NCI-H2227 (cell line): ENCODE measurements at regions not wholly inside any gene's neighbourhood (a gene's known extent, or its start where the extent isn't known, plus 50 kb on each side); places are given as distances from the start of the nearest gene placed in this dataset.
"Not testable (repeated sequence)": the region's sequence is repeated elsewhere in the genome, so short reads cannot be mapped to it uniquely, and the experiment has no call there.

Experiments used
- DNase-seq: peaks from one replicate; lab custom pipeline; 2025; ENCODE audit not compliant: unreplicated experiment; lab: John Stamatoyannopoulos, UW

DNA sequence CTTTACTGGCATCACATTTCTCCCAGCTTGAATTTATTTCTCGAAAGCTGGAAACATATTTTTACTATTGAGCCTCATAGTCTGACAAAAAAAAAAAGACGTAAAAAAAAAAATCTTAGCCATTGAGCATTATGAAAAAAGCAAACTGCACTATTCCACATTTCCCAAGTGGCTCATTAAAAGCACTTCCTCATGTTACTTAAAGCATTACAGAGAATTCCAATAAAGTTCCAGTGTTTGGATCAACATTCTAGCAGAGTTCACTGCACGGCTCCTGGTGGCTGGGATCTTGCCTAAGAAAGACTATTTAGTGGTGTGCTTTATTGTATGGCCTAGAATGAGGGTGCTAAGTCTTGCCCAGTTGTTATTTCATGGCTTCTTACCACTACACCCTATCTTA lies 476.2 kb downstream of the PPARGC1A start:
- DNase-seq, result no peak

DNA sequence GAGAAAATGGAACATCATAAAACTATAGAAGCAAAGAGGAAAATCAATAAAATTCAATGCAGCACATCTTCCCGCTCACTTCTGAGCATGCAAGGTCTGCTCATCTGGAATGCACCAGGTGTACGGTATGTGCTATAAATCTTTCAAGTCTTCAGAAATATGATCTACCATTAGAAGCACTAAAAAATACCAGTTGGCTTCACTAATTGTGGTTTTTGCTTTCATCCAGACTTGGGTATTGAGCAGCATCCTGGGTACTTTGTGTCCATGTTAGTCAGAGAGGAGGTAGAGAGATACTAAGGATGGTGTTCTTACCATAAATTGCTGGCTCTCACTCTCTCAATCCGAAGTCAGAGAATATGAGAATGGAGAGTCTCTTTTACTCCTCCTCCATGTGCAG lies 477.1 kb downstream of the PPARGC1A start:
- DNase-seq, result no peak

DNA sequence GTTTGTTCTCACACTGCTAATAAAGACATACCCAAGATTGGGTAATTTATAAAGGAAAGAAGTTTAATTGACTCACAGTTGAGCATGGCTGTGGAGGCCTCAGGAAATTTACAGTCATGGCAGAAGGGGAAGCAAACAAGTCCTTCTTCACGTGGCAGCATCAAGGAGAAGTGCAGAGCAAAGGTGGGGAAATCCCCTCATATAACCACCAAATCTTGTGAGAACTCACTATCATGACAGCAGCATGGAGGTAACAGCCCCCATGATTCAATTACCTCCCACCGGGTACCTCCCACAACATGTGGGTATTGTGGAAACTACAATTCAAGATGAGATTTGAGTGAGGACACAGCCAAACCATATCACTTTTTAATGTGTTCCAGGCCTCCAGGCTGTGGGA lies 480.9 kb downstream of the PPARGC1A start:
- not testable (repeated sequence) for DNase-seq

DNA sequence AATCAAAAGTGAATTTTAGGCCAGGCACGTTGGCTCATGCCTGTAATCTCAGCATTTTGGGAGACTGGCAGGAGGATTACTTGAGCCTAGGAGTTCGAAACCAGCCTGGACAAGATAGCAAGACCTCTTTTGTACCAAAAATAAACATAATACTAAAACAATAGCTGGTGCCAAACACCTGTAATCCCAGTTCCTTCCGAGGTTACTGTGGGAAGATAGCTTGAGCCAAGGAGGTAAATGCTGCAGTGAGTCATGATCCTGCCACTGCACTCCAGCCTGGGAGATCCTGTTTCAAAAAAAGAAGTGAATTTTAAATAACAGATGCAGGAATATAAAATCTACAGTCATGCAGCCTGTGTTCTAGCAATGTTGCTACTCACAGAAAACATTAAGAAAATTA lies 488.3 kb downstream of the PPARGC1A start:
- DNase-seq, result no peak

DNA sequence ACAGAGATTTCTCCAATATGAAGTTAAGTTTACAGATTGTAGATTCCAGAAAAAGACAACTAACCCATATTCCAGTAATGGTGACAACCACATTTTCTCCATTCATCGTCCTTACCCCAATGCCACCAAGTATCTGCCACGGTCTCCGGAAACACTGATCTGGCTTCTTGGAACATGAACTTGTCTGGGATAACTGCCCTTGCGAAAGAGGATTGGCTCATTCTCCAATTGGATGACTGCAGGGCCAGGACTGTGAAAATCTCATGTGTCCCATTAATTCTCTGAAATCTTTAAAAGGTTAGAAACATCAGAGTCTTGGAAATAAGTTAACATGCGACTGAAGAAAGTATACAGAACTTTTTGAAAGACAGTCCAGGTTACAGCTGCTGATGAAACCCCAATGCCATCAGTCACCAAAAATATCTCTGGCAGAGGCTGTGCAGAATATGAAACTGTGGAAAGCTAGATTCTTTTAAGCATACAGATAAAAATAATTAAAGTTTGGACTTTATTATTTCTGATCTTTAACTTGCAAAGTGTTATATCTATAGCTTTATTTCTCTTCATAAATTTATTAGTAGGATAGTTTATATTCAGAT lies 496.9 kb downstream of the PPARGC1A start:
- no peak for DNase-seq

DNA sequence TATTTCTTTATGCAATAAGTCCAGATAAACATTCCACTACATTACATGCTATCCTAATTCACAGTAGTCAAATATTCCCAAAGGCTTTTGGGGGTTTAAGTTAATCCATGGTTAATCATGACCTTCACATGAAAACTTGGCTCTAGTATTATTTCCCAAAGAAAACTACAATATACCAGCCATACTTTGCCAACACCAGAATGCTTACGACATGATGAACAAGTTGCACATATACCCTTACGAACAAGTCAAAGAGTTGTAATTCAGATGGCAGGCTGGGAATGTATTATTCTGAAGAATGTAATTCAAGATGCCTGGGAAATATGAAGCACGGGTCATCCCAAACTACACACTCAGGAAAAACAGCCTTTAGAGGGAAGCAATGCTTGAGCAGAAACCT lies 499.6 kb downstream of the PPARGC1A start:
- no peak for DNase-seq

DNA sequence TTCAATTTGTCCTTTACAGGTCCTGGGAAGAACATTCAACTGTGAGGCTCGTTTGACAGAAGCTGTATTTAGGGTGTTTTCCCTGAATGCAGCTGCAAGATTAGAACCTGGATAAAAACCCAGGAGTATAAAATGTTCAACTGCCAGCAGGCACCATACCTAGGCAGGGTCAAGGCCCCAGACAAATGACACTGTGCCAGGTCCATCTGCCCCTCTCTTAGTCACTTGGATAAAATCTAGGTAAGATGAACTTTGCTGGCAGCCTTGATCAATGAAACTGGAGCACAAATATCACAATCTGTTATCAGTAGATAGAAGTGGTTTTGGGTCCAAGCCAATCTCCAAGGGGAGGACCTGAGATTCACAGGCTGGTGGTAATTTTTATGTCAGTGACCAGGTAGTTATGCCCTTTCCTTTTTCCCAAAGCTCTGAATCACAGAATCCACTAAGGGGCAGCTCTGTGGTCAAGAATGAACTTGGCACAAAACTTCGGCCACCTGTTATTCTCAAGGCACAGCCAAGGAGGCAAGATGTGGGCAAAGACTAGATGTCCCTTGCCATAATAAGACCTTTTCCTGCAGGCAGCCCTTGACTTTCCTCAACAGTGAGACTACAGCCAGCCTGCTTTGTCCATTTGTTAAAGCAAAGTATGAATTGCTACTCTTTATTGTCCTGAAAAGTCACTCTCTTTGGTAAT lies 501.0 kb downstream of the PPARGC1A start:
- no peak for DNase-seq

DNA sequence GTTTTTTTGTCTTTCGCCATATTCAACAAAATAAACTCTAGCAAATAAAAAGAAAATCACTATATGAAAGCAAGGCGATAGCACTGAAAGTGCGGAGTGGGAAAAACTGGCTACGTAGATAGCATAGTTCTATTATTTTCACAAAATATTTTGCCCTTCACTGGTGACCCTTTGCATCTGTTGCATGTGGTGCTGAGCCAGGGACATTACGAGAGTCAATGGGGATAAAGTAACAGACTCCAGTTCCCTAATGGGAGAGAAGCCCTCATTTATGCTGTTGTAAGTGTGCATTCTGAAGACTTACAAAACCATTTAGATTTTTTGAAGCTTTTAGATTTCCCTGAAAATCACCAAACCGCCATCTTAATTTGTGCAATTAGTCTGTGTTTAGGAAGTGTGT lies 501.6 kb downstream of the PPARGC1A start:
- no peak for DNase-seq

DNA sequence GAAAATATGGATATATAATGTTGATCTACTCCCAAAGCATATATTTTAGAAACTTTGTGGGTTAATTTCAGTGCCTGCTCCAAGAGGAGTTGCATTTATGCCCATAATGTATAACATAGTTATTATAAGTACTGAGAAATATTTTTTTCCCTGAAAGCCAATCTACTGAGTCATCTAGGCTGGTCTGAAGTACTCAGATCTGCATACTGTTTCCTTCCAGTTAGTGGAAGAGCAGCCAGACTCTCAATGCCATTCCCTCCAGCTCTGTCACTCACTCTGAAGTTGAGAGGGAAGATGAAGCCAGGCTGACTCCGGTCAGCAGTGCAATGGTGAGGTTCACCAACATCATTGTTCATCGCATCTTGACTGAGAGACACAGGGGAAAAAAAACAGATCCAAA lies 505.1 kb downstream of the PPARGC1A start:
- no peak for DNase-seq

DNA sequence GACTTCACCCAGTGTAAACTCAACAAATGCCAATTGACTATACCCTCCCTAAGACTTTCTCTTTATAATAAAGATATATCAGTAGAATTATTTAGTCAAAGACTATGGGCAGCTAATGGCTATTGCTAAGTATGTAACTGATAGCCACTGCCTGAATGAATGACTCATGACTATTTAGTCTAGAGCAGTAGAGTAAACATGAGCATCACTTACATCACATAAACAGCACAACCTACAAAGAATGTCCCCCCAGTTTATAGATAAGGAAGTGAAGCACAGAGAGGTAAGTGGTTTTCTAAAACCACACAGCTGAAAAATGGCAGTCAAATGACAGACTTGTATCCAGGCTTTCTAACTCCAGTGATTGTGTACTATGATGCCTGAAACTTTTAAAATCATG lies 507.0 kb downstream of the PPARGC1A start:
- no peak for DNase-seq

DNA sequence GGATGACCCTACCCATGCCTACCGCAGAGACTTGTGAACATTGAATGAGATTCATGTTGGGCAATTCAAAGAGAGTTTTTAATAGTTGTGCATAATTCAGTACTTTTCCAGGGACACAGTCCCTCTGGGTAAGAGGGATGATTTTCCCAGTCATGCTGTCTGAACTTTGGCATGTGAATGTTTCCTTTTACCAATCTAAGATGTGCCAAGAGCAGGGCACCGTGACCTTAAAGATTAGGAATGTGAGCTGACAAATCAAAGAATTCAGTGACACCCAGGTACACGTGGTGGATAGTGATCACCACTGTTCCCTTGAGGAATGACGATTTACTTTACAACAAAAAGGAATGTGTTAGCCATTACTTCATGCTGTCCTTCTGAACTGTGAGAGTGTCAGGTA lies 515.6 kb downstream of the PPARGC1A start:
- DNase-seq, result no peak

DNA sequence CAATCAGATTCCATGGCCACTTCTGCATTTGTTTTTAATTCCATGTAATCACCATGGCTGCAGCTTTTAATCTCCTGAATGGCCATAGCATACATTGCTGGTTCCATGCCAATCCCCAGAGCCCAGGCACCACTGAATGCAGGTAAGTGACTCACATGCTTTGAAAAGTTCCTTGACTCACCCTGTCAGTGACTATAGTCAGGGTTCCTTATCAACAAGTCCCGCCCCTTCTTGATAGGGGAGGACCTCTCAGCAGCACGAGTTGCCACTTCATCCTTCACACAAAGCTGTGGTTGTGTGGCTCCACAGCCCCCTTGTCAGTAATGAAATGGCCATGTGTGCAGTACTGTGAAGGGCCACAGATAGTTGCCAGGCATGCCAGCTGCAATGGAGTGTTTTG lies 516.6 kb downstream of the PPARGC1A start:
- no peak for DNase-seq

DNA sequence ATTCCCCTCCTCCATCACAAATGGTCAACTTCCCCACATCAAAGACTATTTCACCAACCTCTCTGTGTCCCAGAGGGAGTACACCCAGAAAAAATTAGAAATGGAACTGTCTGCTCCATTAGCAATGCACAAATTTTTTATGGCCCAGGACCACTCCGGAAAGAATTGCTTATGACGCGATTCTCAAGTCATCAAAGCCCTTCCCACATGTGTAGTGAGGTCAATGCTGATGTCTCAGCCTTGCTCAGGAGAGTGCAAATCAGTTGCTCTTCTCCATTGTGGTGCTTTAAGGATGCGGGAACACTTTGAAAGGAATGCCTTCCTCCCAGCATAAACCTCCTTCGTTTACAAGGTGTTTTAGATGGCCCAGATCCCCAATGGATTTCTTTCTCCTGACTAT lies 518.3 kb downstream of the PPARGC1A start:
- DNase-seq, result no peak

DNA sequence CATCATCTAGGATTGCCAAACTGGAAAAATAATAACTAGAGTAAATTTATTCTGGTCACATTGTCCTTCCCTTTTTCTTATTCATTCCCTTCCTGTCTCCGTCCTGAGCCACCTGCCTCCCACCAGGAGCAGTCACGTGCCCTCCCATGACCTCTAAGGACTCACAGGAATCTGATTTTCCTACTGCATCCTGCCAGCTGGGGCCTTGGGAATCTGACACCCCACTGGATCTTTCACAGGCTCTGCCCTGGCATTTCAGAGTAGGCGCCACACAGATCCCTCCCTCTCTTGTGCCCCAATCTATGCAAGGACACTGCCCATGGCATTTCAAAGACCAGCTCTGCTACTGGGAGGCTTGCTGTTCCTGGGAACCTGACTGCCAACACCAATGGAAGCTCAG lies 520.5 kb downstream of the PPARGC1A start:
- no peak for DNase-seq

DNA sequence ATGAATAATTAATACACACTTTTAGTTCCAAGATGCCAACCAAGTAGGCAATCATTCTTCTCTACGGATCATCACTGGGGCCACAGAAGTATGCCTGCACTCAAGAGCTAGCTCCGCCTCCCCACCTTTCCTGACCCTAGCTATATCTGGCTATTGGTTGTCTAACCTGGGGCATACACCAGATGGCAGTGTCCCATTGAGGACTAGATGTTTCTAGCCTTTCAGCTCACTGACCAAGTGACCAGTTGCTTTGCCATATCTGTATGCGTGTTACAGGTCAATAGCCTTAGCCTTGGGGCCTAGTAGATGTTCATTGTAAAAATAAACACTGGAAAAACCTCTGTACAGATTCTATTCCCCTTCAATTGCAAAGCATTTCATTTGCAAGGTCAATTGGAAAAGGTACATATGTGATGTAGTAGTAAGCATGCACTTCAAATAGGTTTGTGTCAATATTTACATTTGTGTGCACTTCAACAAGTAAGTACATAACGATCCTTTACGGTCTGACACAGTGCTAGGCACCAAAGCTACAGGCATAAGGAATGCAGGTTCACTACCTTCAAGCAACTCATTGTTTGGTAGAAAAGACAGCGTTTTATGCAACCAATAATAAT lies 521.7 kb downstream of the PPARGC1A start:
- DNase-seq, result no peak

DNA sequence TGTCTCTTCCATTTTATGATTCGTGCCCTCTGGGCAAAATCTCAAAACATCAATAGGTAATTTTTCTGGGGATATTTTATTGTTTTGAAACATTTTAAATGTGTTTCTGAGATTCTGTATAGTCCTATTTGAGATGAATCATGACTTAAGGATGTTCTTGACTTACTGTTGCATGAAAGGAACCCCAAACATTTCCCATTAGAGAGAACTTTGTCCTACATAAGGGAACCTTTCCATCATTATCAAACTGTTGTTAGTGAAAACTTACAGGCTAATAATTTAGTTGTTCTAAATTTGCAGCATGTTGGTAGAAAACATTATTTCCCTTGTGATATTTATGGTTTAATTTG lies 523.3 kb downstream of the PPARGC1A start:
- no peak for DNase-seq

DNA sequence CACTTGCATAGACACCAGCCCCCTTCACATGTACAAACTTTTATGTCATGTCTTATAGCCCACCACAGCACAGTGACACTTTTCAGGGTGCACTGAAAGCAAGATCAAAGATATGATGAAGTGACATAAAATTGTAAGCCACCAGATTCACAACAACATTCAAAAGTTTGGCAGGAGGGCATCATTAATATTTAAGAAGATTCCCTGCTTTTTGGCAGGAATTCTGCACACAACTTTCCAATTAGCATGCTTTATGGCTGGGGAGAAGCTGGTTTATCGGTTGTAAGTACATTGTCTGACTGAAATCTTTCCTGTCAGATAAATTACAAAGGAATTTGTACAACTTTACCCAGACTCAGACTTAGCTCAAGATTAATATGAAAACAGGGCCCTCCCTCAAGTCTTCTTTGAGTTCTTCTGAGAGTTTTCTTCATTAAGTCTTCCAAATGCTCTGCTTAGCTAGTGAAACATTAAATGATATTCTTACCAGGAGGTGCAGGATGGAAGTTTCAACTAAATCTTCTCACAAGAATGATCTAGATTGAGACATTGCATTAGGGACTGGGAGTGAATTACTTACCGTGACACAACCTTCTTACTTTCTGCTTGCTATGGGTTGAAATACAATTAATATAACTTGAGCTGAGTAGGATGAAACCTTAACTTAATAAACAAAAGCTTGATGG lies 523.8 kb downstream of the PPARGC1A start:
- no peak for DNase-seq

DNA sequence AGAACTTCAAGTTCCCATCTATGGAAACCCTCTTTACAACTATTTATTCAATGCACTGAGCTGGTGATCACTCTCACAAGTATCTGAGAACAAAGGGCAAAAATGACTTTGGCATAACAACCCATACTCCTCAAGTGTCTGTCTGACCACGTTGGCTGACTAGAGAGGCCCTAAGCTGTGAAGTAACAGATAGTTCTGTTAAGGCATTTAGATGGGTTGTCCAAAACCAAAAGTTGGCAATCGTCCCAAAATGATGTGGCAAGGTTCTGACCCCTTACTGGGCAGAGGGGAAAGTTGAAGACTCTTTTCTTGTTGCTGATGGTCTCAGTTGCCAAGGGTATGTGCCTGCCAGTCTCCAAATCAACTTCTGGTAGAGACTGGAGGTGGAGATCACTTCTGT lies 524.8 kb downstream of the PPARGC1A start:
- DNase-seq, result no peak

DNA sequence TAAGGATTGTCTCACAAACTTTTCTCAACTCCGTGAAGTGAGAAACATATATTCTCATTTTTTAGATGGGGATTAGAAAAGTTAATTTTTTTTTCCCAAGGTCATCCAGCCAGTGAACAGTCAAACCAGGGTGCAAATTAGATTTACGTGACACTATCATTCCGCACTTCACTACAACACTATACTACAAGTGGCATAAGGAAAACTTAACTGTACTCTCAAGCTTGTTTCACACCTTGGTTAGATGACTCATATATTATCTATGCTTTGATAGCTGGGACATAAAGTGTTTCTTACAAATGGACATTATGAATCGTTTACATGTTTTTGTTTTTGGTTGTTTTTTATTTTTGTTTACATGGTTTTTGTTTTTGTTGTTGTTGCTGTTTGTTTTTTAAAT lies 525.7 kb downstream of the PPARGC1A start:
- DNase-seq, result no peak

DNA sequence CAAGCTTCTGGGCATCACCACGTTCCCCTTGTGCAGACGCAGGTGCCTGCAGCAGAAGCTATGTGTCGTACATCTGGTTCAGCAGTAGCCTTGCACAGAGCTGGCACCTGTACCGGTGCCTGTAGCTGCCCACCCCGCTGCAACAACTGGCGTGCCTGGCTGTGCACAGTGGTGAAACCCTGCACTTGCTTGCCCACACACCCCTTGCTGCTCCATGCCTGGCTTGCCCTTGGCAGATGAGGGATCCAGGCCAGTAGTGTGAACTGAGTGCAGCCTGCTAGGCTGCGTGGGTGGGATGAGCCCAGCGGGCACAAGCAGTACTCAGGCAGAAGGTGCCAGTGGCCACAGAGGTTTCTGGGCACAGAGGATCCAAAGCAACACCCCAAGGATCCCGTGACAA lies 528.4 kb downstream of the PPARGC1A start:
- DNase-seq, result no peak

DNA sequence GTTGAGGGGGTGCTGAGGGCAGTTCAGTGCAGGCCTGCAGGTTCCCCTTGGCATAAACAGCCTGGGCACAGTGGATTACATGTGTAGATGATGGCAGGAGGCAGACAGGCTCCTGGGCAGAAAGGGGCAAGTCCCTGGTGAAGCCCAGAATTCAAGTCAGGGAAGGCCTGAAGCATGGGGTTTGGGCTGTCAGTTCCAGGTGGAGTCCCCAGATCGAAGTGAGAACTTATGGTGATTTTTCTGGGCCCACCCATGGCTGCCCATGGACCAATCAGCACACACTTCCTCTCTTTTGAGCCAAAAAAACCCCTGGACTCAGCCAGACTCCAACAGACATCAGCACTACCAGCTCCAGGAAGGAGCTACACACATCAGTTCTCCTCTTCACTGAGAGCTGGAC lies 529.1 kb downstream of the PPARGC1A start:
- DNase-seq, result no peak

DNA sequence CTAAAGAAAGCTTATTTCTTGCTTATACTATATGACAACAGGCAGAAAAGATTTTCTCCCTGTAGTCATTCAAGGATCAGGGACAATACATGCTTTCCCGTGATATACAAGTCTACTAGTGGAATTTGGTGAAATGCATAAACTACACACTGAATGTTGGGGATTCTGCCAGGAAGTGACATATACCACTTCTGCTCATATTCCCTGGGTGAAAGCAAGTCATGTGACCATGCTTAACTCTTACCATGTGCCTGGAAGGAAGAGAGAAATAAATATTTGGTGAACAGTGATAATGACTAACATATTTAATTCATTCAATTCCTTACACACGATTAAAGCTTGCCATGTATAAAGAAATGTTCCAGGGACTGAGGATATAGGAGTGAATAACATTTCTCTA lies 534.6 kb downstream of the PPARGC1A start:
- no peak for DNase-seq
